HCT116 (cell line): ENCODE measurements at regions not wholly inside any gene's neighbourhood (a gene's known extent, or its start where the extent isn't known, plus 50 kb on each side); places are given as distances from the start of the nearest gene placed in this dataset.

Source experiments
- ATAC-seq: fragments of 200-7000 bp; cut with Tn5 transposase; 2 replicates; pipeline ENCODE4 v1.9.1; 2020; ENCODE audit warnings: mild to moderate bottlenecking, moderate library complexity
- BruUV-seq: library from RNA; stranded (reverse); fragments of 400-500 nt; replicated peaks from 2 replicates; lab custom pipeline; 2021; lab: Mats Ljungman, UMichigan
- CTCF ChIA-PET: fragments of 300-600 bp; sonication (Branson Sonifier 250); formaldehyde crosslinking; loops from one replicate; lab custom pipeline; 2021; ENCODE audit warnings: antibody characterized with exemption; lab: Charles Lee
- POLR2A ChIA-PET: fragments of 300-600, 350-600 bp; sonication (Branson Sonifier 250); formaldehyde crosslinking; loops from one replicate; lab custom pipeline; 2021; ENCODE audit warnings: antibody characterized with exemption; lab: Charles Lee
- RAD21 ChIA-PET, 2 experiments: fragments of 300-600 bp; sonication (Branson Sonifier 250); formaldehyde crosslinking; loops; one replicate each; lab custom pipeline; 2023; ENCODE audit warnings: low total read pairs in 2 of 2; ENCODE audit not compliant: uncharacterized antibody in 2 of 2, unreplicated experiment in 2 of 2, low non-redundant PET in 1 of 2; lab: Charles Lee
- DNase-seq: peaks from one replicate; pipeline ENCODE4 v3.0.0-alpha.2; 2010; ENCODE audit warnings: low read depth, low spot score
- H2AFZ ChIP-seq: fragments of 200-600 bp; shearing (Covaris generic), sonication (generic); 2 replicates; pipeline ENCODE4 v1.6.1; 2017; ENCODE audit warnings: low read depth, mixed run types, mixed read lengths, antibody characterized with exemption, low read length; ENCODE audit not compliant: poor library complexity, severe bottlenecking
- H3K27ac ChIP-seq: 2 replicates; pipeline ENCODE4 v1.5.1; 2012; ENCODE audit warnings: low read depth, low read length
- H3K27me3 ChIP-seq: fragments of 200-600 bp; sonication (generic); 2 replicates; pipeline ENCODE4 v1.6.1; 2016; ENCODE audit warnings: mixed run types, low read length, mixed read lengths; ENCODE audit not compliant: insufficient read depth
- H3K36me3 ChIP-seq, 2 experiments: fragments of 200-500 bp in 1 of 2; fragments of 200-600 bp in 1 of 2; sonication (Bioruptor generic) in 1 of 2; sonication (generic) in 1 of 2; 2 replicates each; pipeline versions ENCODE4 v1.5.1 to v1.6.1; 2014 to 2016; ENCODE audit warnings: low read length in 2 of 2, inconsistent platforms in 1 of 2, mixed read lengths in 1 of 2, mixed run types in 1 of 2; ENCODE audit not compliant: insufficient read depth in 2 of 2, control insufficient read depth in 1 of 2
- H3K4me1 ChIP-seq, 2 experiments: fragments of 200-600 bp in 1 of 2; sonication (generic) in 1 of 2; 2 replicates each; pipeline versions ENCODE4 v1.5.1 to v1.6.1; 2012 to 2017; ENCODE audit warnings: low read length in 2 of 2, inconsistent platforms in 1 of 2, mild to moderate bottlenecking in 1 of 2, mixed read lengths in 1 of 2, mixed run types in 1 of 2, moderate library complexity in 1 of 2; ENCODE audit not compliant: insufficient read depth in 2 of 2, control insufficient read depth in 1 of 2
- H3K4me2 ChIP-seq: fragments of 200-600 bp; sonication (generic); 2 replicates; pipeline ENCODE4 v1.6.1; 2017; ENCODE audit warnings: mixed run types, low read length, mixed read lengths
- H3K4me3 ChIP-seq, 2 experiments: fragments of 200-600 bp in 1 of 2; sonication (generic) in 1 of 2; replicated peaks in 1 of 2; 2 replicates each; pipeline ENCODE4 v1.5.1; 2011 to 2016; ENCODE audit warnings: low read length in 2 of 2, control low read depth in 1 of 2, low read depth in 1 of 2, mild to moderate bottlenecking in 1 of 2, mixed read lengths in 1 of 2, mixed run types in 1 of 2
- H3K79me2 ChIP-seq: fragments of 200-600 bp; sonication (generic); 2 replicates; pipeline ENCODE4 v1.6.1; 2017; ENCODE audit warnings: mild to moderate bottlenecking, mixed run types, low read length, moderate library complexity, mixed read lengths; ENCODE audit not compliant: insufficient read depth
- H3K9ac ChIP-seq: fragments of 200-600 bp; sonication (generic); 2 replicates; pipeline ENCODE4 v1.6.1; 2016; ENCODE audit warnings: low read length, mixed read lengths
- H3K9me2 ChIP-seq: fragments of 200-600 bp; sonication (generic), shearing (Covaris generic); 2 replicates; pipeline ENCODE4 v1.6.1; 2017; ENCODE audit warnings: mixed run types, mild to moderate bottlenecking, moderate library complexity; ENCODE audit not compliant: insufficient read depth
- H3K9me3 ChIP-seq, 2 experiments: fragments of 200-500 bp in 1 of 2; fragments of 200-600 bp in 1 of 2; sonication (Bioruptor generic) in 1 of 2; sonication (generic) in 1 of 2; 2 replicates each; pipeline ENCODE4 v1.6.1; 2014 to 2017; ENCODE audit warnings: low read length in 2 of 2, mixed read lengths in 2 of 2, inconsistent platforms in 1 of 2, low read depth in 1 of 2, mild to moderate bottlenecking in 1 of 2, mixed run types in 1 of 2, moderate library complexity in 1 of 2; ENCODE audit not compliant: control insufficient read depth in 1 of 2, insufficient read depth in 1 of 2
- H4K20me1 ChIP-seq: fragments of 200-600 bp; sonication (generic), shearing (Covaris generic); 2 replicates; pipeline ENCODE4 v1.6.1; 2017; ENCODE audit warnings: mixed run types, mild to moderate bottlenecking, moderate library complexity; ENCODE audit not compliant: insufficient read depth
- CEBPB ChIP-seq: IDR thresholded peaks from 2 replicates; pipeline ENCODE4 v1.6.1; 2012; ENCODE audit warnings: low read depth
- EGR1 ChIP-seq: IDR thresholded peaks from 2 replicates; pipeline ENCODE4 v1.6.1; 2012; ENCODE audit warnings: low read depth
- EZH2 ChIP-seq: fragments of 200-600 bp; sonication (generic); IDR thresholded peaks from 2 replicates; pipeline ENCODE4 v1.6.1; 2017; ENCODE audit warnings: antibody characterized with exemption, mixed run types
- FOSL1 ChIP-seq: IDR thresholded peaks from 2 replicates; pipeline ENCODE4 v1.6.1; 2012; ENCODE audit warnings: low read depth
- JUND ChIP-seq: IDR thresholded peaks from 2 replicates; pipeline ENCODE4 v1.6.1; 2012
- MAX ChIP-seq: IDR thresholded peaks from 2 replicates; pipeline ENCODE4 v1.6.1; 2012
- POLR2AphosphoS5 ChIP-seq: IDR thresholded peaks from 2 replicates; pipeline ENCODE4 v1.6.1; 2011; ENCODE audit warnings: mild to moderate bottlenecking, low read depth, low read length, moderate library complexity
- RAD21 ChIP-seq: IDR thresholded peaks from 2 replicates; pipeline ENCODE4 v1.6.1; 2012; ENCODE audit warnings: low read depth, mild to moderate bottlenecking
- REST ChIP-seq: IDR thresholded peaks from 2 replicates; pipeline ENCODE4 v1.6.1; 2012; ENCODE audit warnings: low read depth
- SP1 ChIP-seq: IDR thresholded peaks from 2 replicates; pipeline ENCODE4 v1.6.1; 2012; ENCODE audit warnings: low read depth
- SRF ChIP-seq: IDR thresholded peaks from 2 replicates; pipeline ENCODE4 v1.6.1; 2012; ENCODE audit warnings: low read depth
- TCF7L2 ChIP-seq: IDR thresholded peaks from 2 replicates; pipeline ENCODE4 v1.7.0; 2011; ENCODE audit warnings: borderline replicate concordance, inconsistent platforms; ENCODE audit not compliant: insufficient read depth, insufficient read length; ENCODE audit errors: extremely low read depth
- ZBTB33 ChIP-seq: IDR thresholded peaks from 2 replicates; pipeline ENCODE4 v1.6.1; 2011; ENCODE audit warnings: mild to moderate bottlenecking, low read length, moderate library complexity; ENCODE audit not compliant: insufficient replicate concordance; ENCODE audit errors: extremely low read depth
- ZFX ChIP-seq: fragments of 450-650 bp; IDR thresholded peaks from 2 replicates; pipeline ENCODE4 v1.6.1; 2017
- ZNF274 ChIP-seq: fragments of 200-500 bp; sonication (Bioruptor generic); IDR thresholded peaks from 2 replicates; pipeline ENCODE4 v1.6.1; 2014; ENCODE audit warnings: mild to moderate bottlenecking, low read depth, low read length, inconsistent platforms
- intact Hi-C: fragments of 100-400 bp; cut with micrococcal nuclease; formaldehyde crosslinking; loops from 2 replicates; pipeline ENCODE4 v1.10.0; 2022
- TF ChIP-seq, protein P1 (sequence below): IDR thresholded peaks from 2 replicates; pipeline ENCODE4 v1.6.1; 2012

GRCh38 chr17:68714676-68715075, 113.5 kb upstream of the FAM20A start:
- Histone ChIP-seq H3K4me1 (no peaks in the 10 kb centered on the region), H3K9ac (no peak overlapping the region), H3K9me3 (no peaks in the 10 kb centered on the region), H2AFZ (no peak overlapping the region), H3K79me2 (no peaks in the 10 kb centered on the region), H3K4me2 (no peak overlapping the region), H3K27ac (no peak overlapping the region), H3K27me3 (no peaks in the 10 kb centered on the region), H3K9me2 (no peaks in the 10 kb centered on the region), H4K20me1 (no peaks in the 10 kb centered on the region), H3K4me3 (no peak overlapping the region), H3K36me3 (no peaks in the 10 kb centered on the region)
- TF ChIP-seq ZFX (no peak), EZH2 (no peak), MAX (no peak), CEBPB (no peak), ZNF274 (no peak), FOSL1 (no peak), JUND (no peak), POLR2AphosphoS5 (no peak), EGR1 (no peak), TCF7L2 (no peak), ZBTB33 (no peak), SRF (no peak), SP1 (no peak), REST (no peak), RAD21 (no peak)
- TF ChIP-seq, protein P1, sequence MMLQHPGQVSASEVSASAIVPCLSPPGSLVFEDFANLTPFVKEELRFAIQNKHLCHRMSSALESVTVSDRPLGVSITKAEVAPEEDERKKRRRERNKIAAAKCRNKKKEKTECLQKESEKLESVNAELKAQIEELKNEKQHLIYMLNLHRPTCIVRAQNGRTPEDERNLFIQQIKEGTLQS: no peak
- ChIA-PET RAD21 (no interaction called here), POLR2A (no interaction called here), CTCF (no interaction called here)
- BruUV-seq: no TSS peak
- DNase-seq: no peak
- intact Hi-C loops: loop anchor here (5.0 kb wide), 1 partner anchor 1153 kb away; no protein-coding TSS in a partner anchor
- no peak for ATAC-seq
